ENCODE measurements at regions not wholly inside any gene's neighbourhood (a gene's known extent, or its start where the extent isn't known, plus 50 kb on each side); places are given as distances from the start of the nearest gene placed in this dataset.
"Not testable (repeated sequence)": the region's sequence is repeated elsewhere in the genome, so short reads cannot be mapped to it uniquely, and the experiment has no call there.

- no peak for DNase-seq (ENCODE audit: extremely low read depth in 1 of 11, low read depth in 9 of 11, low spot score in 4 of 11)
These were observed 76.8 kb upstream of the ACSL1 start for GRCh38 chr4:184902550-184902949.

GRCh38 chr4:184906480-184907097 lies 80.8 kb upstream of the ACSL1 start:
- DNase-seq (ENCODE audit: extremely low read depth in 1 of 11, low read depth in 9 of 11, low spot score in 4 of 11), result no peak

- no peak for DNase-seq (ENCODE audit: extremely low read depth in 1 of 11, low read depth in 9 of 11, low spot score in 4 of 11)
These were observed 81.4 kb upstream of the ACSL1 start for GRCh38 chr4:184907216-184907615.

GRCh38 chr4:184907810-184908209 lies 82.0 kb upstream of the ACSL1 start:
- no peak for DNase-seq (ENCODE audit: extremely low read depth in 1 of 11, low read depth in 9 of 11, low spot score in 4 of 11)

GRCh38 chr4:184911310-184911709 lies 85.5 kb upstream of the ACSL1 start:
- peak in 1 of 11 donors; percentile 6 for DNase-seq (ENCODE audit: extremely low read depth in 1 of 11, low read depth in 9 of 11, low spot score in 4 of 11)

GRCh38 chr4:184913356-184914143 lies 87.8 kb upstream of the ACSL1 start:
- DNase-seq (ENCODE audit: extremely low read depth in 1 of 11, low read depth in 9 of 11, low spot score in 4 of 11), result no peak

GRCh38 chr4:184918799-184919198 lies 93.0 kb upstream of the ACSL1 start:
- not testable (repeated sequence) for DNase-seq (ENCODE audit: extremely low read depth in 1 of 11, low read depth in 9 of 11, low spot score in 4 of 11)

- no peak for DNase-seq (ENCODE audit: extremely low read depth in 1 of 11, low read depth in 9 of 11, low spot score in 4 of 11)
These were observed 95.7 kb upstream of the ACSL1 start for GRCh38 chr4:184921456-184921855.

GRCh38 chr4:184922301-184922700 lies 96.0 kb upstream of the HELT start:
- DNase-seq (ENCODE audit: extremely low read depth in 1 of 11, low read depth in 9 of 11, low spot score in 4 of 11), result no peak

- no peak for DNase-seq (ENCODE audit: extremely low read depth in 1 of 11, low read depth in 9 of 11, low spot score in 4 of 11)
These were observed 93.8 kb upstream of the HELT start for GRCh38 chr4:184924516-184924915.

GRCh38 chr4:184929476-184929875 lies 88.8 kb upstream of the HELT start:
- no peak for DNase-seq (ENCODE audit: extremely low read depth in 1 of 11, low read depth in 9 of 11, low spot score in 4 of 11)

GRCh38 chr4:184930026-184930425 lies 88.3 kb upstream of the HELT start:
- DNase-seq (ENCODE audit: extremely low read depth in 1 of 11, low read depth in 9 of 11, low spot score in 4 of 11), result no peak

- no peak for DNase-seq (ENCODE audit: extremely low read depth in 1 of 11, low read depth in 9 of 11, low spot score in 4 of 11)
These were observed 85.9 kb upstream of the HELT start for GRCh38 chr4:184932343-184932742.

GRCh38 chr4:184933311-184933710 lies 85.0 kb upstream of the HELT start:
- DNase-seq (ENCODE audit: extremely low read depth in 1 of 11, low read depth in 9 of 11, low spot score in 4 of 11), result no peak

GRCh38 chr4:184934184-184934583 lies 84.1 kb upstream of the HELT start:
- no peak for DNase-seq (ENCODE audit: extremely low read depth in 1 of 11, low read depth in 9 of 11, low spot score in 4 of 11)

GRCh38 chr4:184934961-184935360 lies 83.3 kb upstream of the HELT start:
- DNase-seq (ENCODE audit: extremely low read depth in 1 of 11, low read depth in 9 of 11, low spot score in 4 of 11), result no peak

GRCh38 chr4:184936071-184936470 lies 82.2 kb upstream of the HELT start:
- no peak for DNase-seq (ENCODE audit: extremely low read depth in 1 of 11, low read depth in 9 of 11, low spot score in 4 of 11)

GRCh38 chr4:184937030-184937710 lies 81.1 kb upstream of the HELT start:
- DNase-seq (ENCODE audit: extremely low read depth in 1 of 11, low read depth in 9 of 11, low spot score in 4 of 11), result peak in 7 of 11 donors; percentile 5 to 40 (median 26)

- no peak for DNase-seq (ENCODE audit: extremely low read depth in 1 of 11, low read depth in 9 of 11, low spot score in 4 of 11)
These were observed 80.5 kb upstream of the HELT start for GRCh38 chr4:184937745-184938144.

GRCh38 chr4:184938871-184939270 lies 79.4 kb upstream of the HELT start:
- no peak for DNase-seq (ENCODE audit: extremely low read depth in 1 of 11, low read depth in 9 of 11, low spot score in 4 of 11)
